PC-9 (cell line): ENCODE measurements at regions not wholly inside any gene's neighbourhood (a gene's known extent, or its start where the extent isn't known, plus 50 kb on each side); places are given as distances from the start of the nearest gene placed in this dataset.

Source experiments
- EZH2 ChIP-seq: fragments of 200-600 bp; sonication (generic); IDR thresholded peaks from 2 replicates; pipeline ENCODE4 v1.8.0; 2017; ENCODE audit warnings: antibody characterized with exemption, low read depth
- TF ChIP-seq, protein P1 (sequence below): fragments of 200-600 bp; sonication (generic); conservative IDR thresholded peaks from 2 replicates; pipeline ENCODE4 v1.6.1; 2017; ENCODE audit warnings: mixed run types, antibody characterized with exemption, mild to moderate bottlenecking, moderate library complexity

DNA sequence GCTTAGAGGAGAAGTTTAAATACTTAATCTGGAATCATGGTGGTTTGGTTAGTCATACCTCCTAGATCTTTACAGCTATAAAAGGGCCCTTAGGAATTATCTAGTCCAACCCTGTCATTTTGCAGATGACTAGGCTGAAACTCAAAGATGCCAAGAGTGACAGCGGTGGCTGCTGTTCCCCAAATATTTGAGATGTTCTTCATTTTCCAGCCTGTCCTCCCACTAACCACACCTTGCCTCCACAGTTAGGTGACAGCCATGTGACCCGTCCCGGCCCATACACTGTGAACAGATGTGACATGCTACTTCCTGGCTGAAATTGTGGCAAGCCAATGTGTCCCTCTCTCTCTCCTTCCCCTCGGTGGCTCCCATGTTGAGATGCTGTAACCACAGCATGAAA, 225.5 kb upstream of the IPO5 start:
- TF ChIP-seq, protein P1, sequence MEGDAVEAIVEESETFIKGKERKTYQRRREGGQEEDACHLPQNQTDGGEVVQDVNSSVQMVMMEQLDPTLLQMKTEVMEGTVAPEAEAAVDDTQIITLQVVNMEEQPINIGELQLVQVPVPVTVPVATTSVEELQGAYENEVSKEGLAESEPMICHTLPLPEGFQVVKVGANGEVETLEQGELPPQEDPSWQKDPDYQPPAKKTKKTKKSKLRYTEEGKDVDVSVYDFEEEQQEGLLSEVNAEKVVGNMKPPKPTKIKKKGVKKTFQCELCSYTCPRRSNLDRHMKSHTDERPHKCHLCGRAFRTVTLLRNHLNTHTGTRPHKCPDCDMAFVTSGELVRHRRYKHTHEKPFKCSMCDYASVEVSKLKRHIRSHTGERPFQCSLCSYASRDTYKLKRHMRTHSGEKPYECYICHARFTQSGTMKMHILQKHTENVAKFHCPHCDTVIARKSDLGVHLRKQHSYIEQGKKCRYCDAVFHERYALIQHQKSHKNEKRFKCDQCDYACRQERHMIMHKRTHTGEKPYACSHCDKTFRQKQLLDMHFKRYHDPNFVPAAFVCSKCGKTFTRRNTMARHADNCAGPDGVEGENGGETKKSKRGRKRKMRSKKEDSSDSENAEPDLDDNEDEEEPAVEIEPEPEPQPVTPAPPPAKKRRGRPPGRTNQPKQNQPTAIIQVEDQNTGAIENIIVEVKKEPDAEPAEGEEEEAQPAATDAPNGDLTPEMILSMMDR: no peak
- no peak for TF ChIP-seq EZH2
